MM.1S (cell line): ENCODE measurements at regions not wholly inside any gene's neighbourhood (a gene's known extent, or its start where the extent isn't known, plus 50 kb on each side); places are given as distances from the start of the nearest gene placed in this dataset.

Experiments used
- DNase-seq: peaks from one replicate; pipeline ENCODE4 v3.0.0-alpha.2; 2015
- H2AFZ ChIP-seq: fragments of 300-600 bp; sonication (generic); 2 replicates; pipeline ENCODE4 v1.6.0; 2016; ENCODE audit warnings: antibody characterized with exemption, low read length
- H3F3A ChIP-seq: fragments of 300-600 bp; sonication (generic); 2 replicates; pipeline ENCODE4 v1.6.1; 2016; ENCODE audit warnings: mild to moderate bottlenecking, antibody characterized with exemption, low read length, moderate library complexity, mixed read lengths; ENCODE audit not compliant: insufficient read depth
- H3K27ac ChIP-seq: fragments of 300-600 bp; sonication (generic); 2 replicates; pipeline ENCODE4 v1.5.1; 2016; ENCODE audit warnings: mild to moderate bottlenecking, low read length
- H3K27me3 ChIP-seq: fragments of 300-600 bp; sonication (generic); replicated peaks from 2 replicates; pipeline ENCODE4 v1.6.0; 2016; ENCODE audit warnings: low read length; ENCODE audit not compliant: insufficient read depth
- H3K36me3 ChIP-seq: fragments of 300-600 bp; sonication (generic); replicated peaks from 2 replicates; pipeline ENCODE4 v1.6.1; 2016; ENCODE audit warnings: mild to moderate bottlenecking, low read length, mixed read lengths; ENCODE audit not compliant: insufficient read depth
- H3K4me1 ChIP-seq: fragments of 300-600 bp; sonication (generic); 2 replicates; pipeline ENCODE4 v1.6.1; 2016; ENCODE audit warnings: low read length, mixed read lengths
- H3K4me2 ChIP-seq: fragments of 300-600 bp; sonication (generic); 2 replicates; pipeline ENCODE4 v1.6.0; 2016; ENCODE audit warnings: low read depth, low read length
- H3K4me3 ChIP-seq: fragments of 300-600 bp; sonication (generic); 2 replicates; pipeline ENCODE4 v1.5.1; 2016; ENCODE audit warnings: low read length, mixed read lengths
- H3K79me2 ChIP-seq: fragments of 300-600 bp; sonication (generic); 2 replicates; pipeline ENCODE4 v1.6.1; 2016; ENCODE audit warnings: mixed run types, low read length, mixed read lengths
- H3K9ac ChIP-seq: fragments of 300-600 bp; sonication (generic); 2 replicates; pipeline ENCODE4 v1.6.1; 2016; ENCODE audit warnings: low read length, mixed read lengths
- H3K9me2 ChIP-seq: fragments of 300-600 bp; sonication (generic); replicated peaks from 2 replicates; pipeline ENCODE4 v1.6.1; 2016; ENCODE audit warnings: mild to moderate bottlenecking, low read length, mixed read lengths; ENCODE audit not compliant: insufficient read depth
- H3K9me3 ChIP-seq: fragments of 300-600 bp; sonication (generic); replicated peaks from 2 replicates; pipeline ENCODE4 v1.6.1; 2016; ENCODE audit warnings: mild to moderate bottlenecking, low read length, mixed read lengths; ENCODE audit not compliant: insufficient read depth
- H4K20me1 ChIP-seq: fragments of 300-600 bp; sonication (generic); 2 replicates; pipeline ENCODE4 v1.6.1; 2016; ENCODE audit warnings: mild to moderate bottlenecking, low read length, moderate library complexity, mixed read lengths; ENCODE audit not compliant: insufficient read depth
- EZH2 ChIP-seq: fragments of 300-600 bp; sonication (generic); optimal IDR thresholded peaks from 2 replicates; pipeline ENCODE3; 2017; ENCODE audit warnings: low read depth, mild to moderate bottlenecking, antibody characterized with exemption, low read length, mixed read lengths
- EZH2phosphoT487 ChIP-seq: fragments of 300-600 bp; sonication (generic); IDR thresholded peaks from 2 replicates; pipeline ENCODE4 v1.6.1; 2018; ENCODE audit warnings: antibody characterized with exemption, low read length
- TF ChIP-seq, protein P1 (sequence below): fragments of 300-600 bp; sonication (generic); IDR thresholded peaks from 2 replicates; pipeline ENCODE4 v1.5.1; 2016; ENCODE audit warnings: antibody characterized with exemption, low read length, mixed read lengths

DNA sequence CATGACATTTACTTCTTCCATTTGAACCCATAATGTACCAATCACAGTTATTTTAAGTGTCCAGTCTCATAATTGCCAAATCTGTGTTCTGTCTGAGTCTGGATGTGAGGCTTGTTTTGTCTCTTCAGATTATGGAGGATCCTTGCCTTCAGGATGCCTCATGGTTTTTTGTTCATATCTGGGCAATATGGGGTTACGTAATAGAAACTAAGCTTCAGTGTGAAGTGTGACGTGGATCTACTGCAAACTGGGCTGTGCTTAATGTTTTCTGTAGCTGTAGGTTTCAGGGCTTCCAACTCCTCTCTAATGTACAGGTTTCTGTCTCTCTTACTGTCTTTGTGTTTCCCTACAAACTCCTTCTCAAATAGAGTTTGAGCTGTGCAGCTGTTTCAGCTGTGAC lies 223.7 kb upstream of the ADARB2 start:
- no peak for DNase-seq
- no peaks in the 10 kb centered on the region for H3K27me3 ChIP-seq
- H3K4me3 ChIP-seq, result no peak overlapping the region
- H3K4me1 ChIP-seq, result no peaks in the 10 kb centered on the region
- H3K9me3 ChIP-seq, result no peaks in the 10 kb centered on the region
- no peaks in the 10 kb centered on the region for H3F3A ChIP-seq
- H2AFZ ChIP-seq, result no peak overlapping the region
- H3K27ac ChIP-seq, result no peak overlapping the region
- H3K79me2 ChIP-seq, result no peaks in the 10 kb centered on the region
- H3K4me2 ChIP-seq, result no peak overlapping the region
- no peaks in the 10 kb centered on the region for H4K20me1 ChIP-seq
- no peak overlapping the region for H3K9ac ChIP-seq
- TF ChIP-seq EZH2, result no peak
- no peaks in the 10 kb centered on the region for H3K9me2 ChIP-seq
- H3K36me3 ChIP-seq, result no peaks in the 10 kb centered on the region

DNA sequence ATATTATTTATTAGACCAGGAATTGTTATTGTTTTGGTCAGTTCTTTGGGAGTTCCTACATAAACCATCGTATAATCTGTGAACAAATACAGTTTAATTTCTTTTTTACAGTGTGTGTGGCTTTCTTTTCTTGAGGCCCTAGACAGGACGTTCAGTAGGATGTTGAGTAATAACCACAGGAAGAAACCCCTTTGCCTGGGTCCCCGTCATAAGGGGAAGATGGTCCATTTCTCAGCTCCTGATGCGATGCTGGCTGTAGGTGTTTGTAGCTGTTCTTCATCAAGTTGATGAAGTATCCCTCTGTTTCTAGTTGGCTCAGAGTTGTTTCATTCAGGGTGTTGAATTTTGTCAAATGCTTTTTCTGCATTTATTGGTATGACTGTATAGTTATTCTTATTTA lies 219.7 kb upstream of the ADARB2 start:
- H3K79me2 ChIP-seq, result no peaks in the 10 kb centered on the region
- H3K4me1 ChIP-seq, result no peaks in the 10 kb centered on the region
- H3K4me3 ChIP-seq, result no peak overlapping the region
- TF ChIP-seq EZH2phosphoT487, result no peak
- no peak for TF ChIP-seq EZH2
- TF ChIP-seq, protein P1, sequence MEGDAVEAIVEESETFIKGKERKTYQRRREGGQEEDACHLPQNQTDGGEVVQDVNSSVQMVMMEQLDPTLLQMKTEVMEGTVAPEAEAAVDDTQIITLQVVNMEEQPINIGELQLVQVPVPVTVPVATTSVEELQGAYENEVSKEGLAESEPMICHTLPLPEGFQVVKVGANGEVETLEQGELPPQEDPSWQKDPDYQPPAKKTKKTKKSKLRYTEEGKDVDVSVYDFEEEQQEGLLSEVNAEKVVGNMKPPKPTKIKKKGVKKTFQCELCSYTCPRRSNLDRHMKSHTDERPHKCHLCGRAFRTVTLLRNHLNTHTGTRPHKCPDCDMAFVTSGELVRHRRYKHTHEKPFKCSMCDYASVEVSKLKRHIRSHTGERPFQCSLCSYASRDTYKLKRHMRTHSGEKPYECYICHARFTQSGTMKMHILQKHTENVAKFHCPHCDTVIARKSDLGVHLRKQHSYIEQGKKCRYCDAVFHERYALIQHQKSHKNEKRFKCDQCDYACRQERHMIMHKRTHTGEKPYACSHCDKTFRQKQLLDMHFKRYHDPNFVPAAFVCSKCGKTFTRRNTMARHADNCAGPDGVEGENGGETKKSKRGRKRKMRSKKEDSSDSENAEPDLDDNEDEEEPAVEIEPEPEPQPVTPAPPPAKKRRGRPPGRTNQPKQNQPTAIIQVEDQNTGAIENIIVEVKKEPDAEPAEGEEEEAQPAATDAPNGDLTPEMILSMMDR, result no peak
- no peak overlapping the region for H3K27ac ChIP-seq
- no peak for DNase-seq
- H2AFZ ChIP-seq, result no peak overlapping the region
- no peaks in the 10 kb centered on the region for H3K36me3 ChIP-seq
- no peaks in the 10 kb centered on the region for H3F3A ChIP-seq
- no peaks in the 10 kb centered on the region for H3K27me3 ChIP-seq
- no peak overlapping the region for H3K9ac ChIP-seq
- H3K9me2 ChIP-seq, result no peaks in the 10 kb centered on the region
- H4K20me1 ChIP-seq, result no peaks in the 10 kb centered on the region
- H3K9me3 ChIP-seq, result no peaks in the 10 kb centered on the region
- no peak overlapping the region for H3K4me2 ChIP-seq

GRCh38 chr10:1954300-1954699 lies 217.0 kb upstream of the ADARB2 start:
- TF ChIP-seq EZH2, result no peak
- TF ChIP-seq, protein P1, result no peak
- TF ChIP-seq EZH2phosphoT487, result no peak
- H3K36me3 ChIP-seq, result no peaks in the 10 kb centered on the region
- no peak overlapping the region for H3K4me3 ChIP-seq
- H3K9me3 ChIP-seq, result no peaks in the 10 kb centered on the region
- H4K20me1 ChIP-seq, result no peaks in the 10 kb centered on the region
- no peaks in the 10 kb centered on the region for H3K9me2 ChIP-seq
- H3K4me2 ChIP-seq, result no peak overlapping the region
- H2AFZ ChIP-seq, result no peak overlapping the region
- H3K9ac ChIP-seq, result no peak overlapping the region
- H3F3A ChIP-seq, result no peaks in the 10 kb centered on the region
- DNase-seq, result no peak
- H3K79me2 ChIP-seq, result no peaks in the 10 kb centered on the region
- H3K27ac ChIP-seq, result no peak overlapping the region
- no peaks in the 10 kb centered on the region for H3K4me1 ChIP-seq
- no peaks in the 10 kb centered on the region for H3K27me3 ChIP-seq

- no peaks in the 10 kb centered on the region for H4K20me1 ChIP-seq
- H3K4me1 ChIP-seq, result no peaks in the 10 kb centered on the region
- H3K4me2 ChIP-seq, result no peak overlapping the region
- DNase-seq, result no peak
- H3F3A ChIP-seq, result no peaks in the 10 kb centered on the region
- H3K36me3 ChIP-seq, result no peaks in the 10 kb centered on the region
- TF ChIP-seq EZH2phosphoT487, result no peak
- TF ChIP-seq EZH2, result no peak
- TF ChIP-seq, protein P1, result no peak
- H3K9ac ChIP-seq, result no peak overlapping the region
- H2AFZ ChIP-seq, result no peak overlapping the region
- no peaks in the 10 kb centered on the region for H3K79me2 ChIP-seq
- no peaks in the 10 kb centered on the region for H3K9me2 ChIP-seq
- H3K4me3 ChIP-seq, result no peak overlapping the region
- no peak overlapping the region for H3K27ac ChIP-seq
- no peaks in the 10 kb centered on the region for H3K27me3 ChIP-seq
- no peaks in the 10 kb centered on the region for H3K9me3 ChIP-seq
These were observed 215.1 kb upstream of the ADARB2 start for GRCh38 chr10:1952126-1953095.
